Mucosa of descending colon (tissue), 3 donors: ENCODE measurements at regions not wholly inside any gene's neighbourhood (a gene's known extent, or its start where the extent isn't known, plus 50 kb on each side); places are given as distances from the start of the nearest gene placed in this dataset.

Experiments
- ATAC-seq: fragments of 200-7000 bp; cut with Tn5 transposase; one replicate; pipeline ENCODE4 v1.9.1; 2020; ENCODE audit warnings: mild to moderate bottlenecking, moderate library complexity
- DNase-seq, 3 donors: peaks; one replicate each; pipeline ENCODE4 v3.0.0-alpha.2; 2020
- H3K36me3 ChIP-seq: fragments of 200-600 bp; one replicate; pipeline ENCODE4 v1.8.0; 2021; ENCODE audit warnings: low read depth, mild to moderate bottlenecking
- H3K4me1 ChIP-seq: fragments of 200-600 bp; one replicate; pipeline ENCODE4 v1.8.0; 2021; ENCODE audit warnings: low read depth, mild to moderate bottlenecking
- H3K4me3 ChIP-seq: fragments of 200-600 bp; one replicate; pipeline ENCODE4 v1.8.0; 2021; ENCODE audit warnings: mild to moderate bottlenecking
- H3K9me3 ChIP-seq: fragments of 200-600 bp; one replicate; pipeline ENCODE4 v1.8.0; 2021; ENCODE audit warnings: mild to moderate bottlenecking
- CTCF ChIP-seq: fragments of 200-600 bp; IDR thresholded peaks from one replicate; pipeline ENCODE4 v1.8.0; 2022; ENCODE audit warnings: antibody characterized with exemption, mild to moderate bottlenecking
- intact Hi-C, 2 donors: fragments of 100-400 bp; cut with DNase I in 1 of 2; cut with micrococcal nuclease in 1 of 2; formaldehyde crosslinking; loops; one replicate each; pipeline versions ENCODE4 v1.11.0 to v1.11.1; 2022; cut with DNase I, micrococcal nuclease
- donor health status: DM: no; HTN: no; CAD: no; lungs with moderate emphysema.
- donor health status: DM: no; HTN: no; CAD: no.
- donor health status: DM: no; HTN: yes; CAD: no.

GRCh38 chr5:100182402-100182801 lies 352.8 kb upstream of the FAM174A start:
- no peaks in the 10 kb centered on the region for H3K4me1 ChIP-seq
- intact Hi-C loops: no loop called here

GRCh38 chr5:100175346-100175745 lies 359.8 kb upstream of the FAM174A start:
- Histone ChIP-seq H3K9me3 (no peaks in the 10 kb centered on the region), H3K36me3 (no peaks in the 10 kb centered on the region), H3K4me1 (no peaks in the 10 kb centered on the region), H3K4me3 (no peak overlapping the region)
- no peak for DNase-seq
- no peak for TF ChIP-seq CTCF
- no peak for ATAC-seq
- intact Hi-C loops: no loop called here

More at GRCh38 chr5:100182402-100182801, 352.8 kb upstream of the FAM174A start:
- DNase-seq (no peak), ATAC-seq (no peak)
- Histone ChIP-seq H3K9me3 (no peaks in the 10 kb centered on the region), H3K36me3 (no peaks in the 10 kb centered on the region), H3K4me3 (no peak overlapping the region)
- TF ChIP-seq CTCF: no peak

- intact Hi-C loops: no loop called here
- DNase-seq: no peak
- no peak for TF ChIP-seq CTCF
These were observed 369.9 kb upstream of the FAM174A start for GRCh38 chr5:100165309-100165708.

GRCh38 chr5:100161868-100162267 lies 373.3 kb upstream of the FAM174A start:
- H3K36me3 ChIP-seq: no peaks in the 10 kb centered on the region
- TF ChIP-seq CTCF: no peak
- H3K9me3 ChIP-seq: peaks cover 38% of the 10 kb centered on the region
- no peak overlapping the region for H3K4me3 ChIP-seq
- no peaks in the 10 kb centered on the region for H3K4me1 ChIP-seq
- intact Hi-C loops: no loop called here
- DNase-seq (no peak), ATAC-seq (no peak)

More at GRCh38 chr5:100165309-100165708, 369.9 kb upstream of the FAM174A start:
- no peaks in the 10 kb centered on the region for H3K36me3 ChIP-seq
- no peak for ATAC-seq
- H3K9me3 ChIP-seq: peaks cover 33% of the 10 kb centered on the region
- H3K4me1 ChIP-seq: no peaks in the 10 kb centered on the region
- H3K4me3 ChIP-seq: no peak overlapping the region

GRCh38 chr5:100157066-100157465 lies 378.1 kb upstream of the FAM174A start:
- no peak for DNase-seq
- peaks cover 11% of the 10 kb centered on the region for H3K9me3 ChIP-seq
- no peaks in the 10 kb centered on the region for H3K36me3 ChIP-seq
- H3K4me1 ChIP-seq: no peaks in the 10 kb centered on the region
- no peak overlapping the region for H3K4me3 ChIP-seq
- intact Hi-C loops: no loop called here
- no peak for ATAC-seq
- TF ChIP-seq CTCF: no peak

GRCh38 chr5:100148239-100148638 lies 386.9 kb upstream of the FAM174A start:
- no peak for TF ChIP-seq CTCF
- Histone ChIP-seq H3K4me1 (no peaks in the 10 kb centered on the region), H3K36me3 (no peaks in the 10 kb centered on the region), H3K4me3 (no peak overlapping the region), H3K9me3 (no peaks in the 10 kb centered on the region)
- no peak for ATAC-seq
- intact Hi-C loops: no loop called here
- DNase-seq: no peak
